ENCODE measurements at regions not wholly inside any gene's neighbourhood (a gene's known extent, or its start where the extent isn't known, plus 50 kb on each side); places are given as distances from the start of the nearest gene placed in this dataset.

DNA sequence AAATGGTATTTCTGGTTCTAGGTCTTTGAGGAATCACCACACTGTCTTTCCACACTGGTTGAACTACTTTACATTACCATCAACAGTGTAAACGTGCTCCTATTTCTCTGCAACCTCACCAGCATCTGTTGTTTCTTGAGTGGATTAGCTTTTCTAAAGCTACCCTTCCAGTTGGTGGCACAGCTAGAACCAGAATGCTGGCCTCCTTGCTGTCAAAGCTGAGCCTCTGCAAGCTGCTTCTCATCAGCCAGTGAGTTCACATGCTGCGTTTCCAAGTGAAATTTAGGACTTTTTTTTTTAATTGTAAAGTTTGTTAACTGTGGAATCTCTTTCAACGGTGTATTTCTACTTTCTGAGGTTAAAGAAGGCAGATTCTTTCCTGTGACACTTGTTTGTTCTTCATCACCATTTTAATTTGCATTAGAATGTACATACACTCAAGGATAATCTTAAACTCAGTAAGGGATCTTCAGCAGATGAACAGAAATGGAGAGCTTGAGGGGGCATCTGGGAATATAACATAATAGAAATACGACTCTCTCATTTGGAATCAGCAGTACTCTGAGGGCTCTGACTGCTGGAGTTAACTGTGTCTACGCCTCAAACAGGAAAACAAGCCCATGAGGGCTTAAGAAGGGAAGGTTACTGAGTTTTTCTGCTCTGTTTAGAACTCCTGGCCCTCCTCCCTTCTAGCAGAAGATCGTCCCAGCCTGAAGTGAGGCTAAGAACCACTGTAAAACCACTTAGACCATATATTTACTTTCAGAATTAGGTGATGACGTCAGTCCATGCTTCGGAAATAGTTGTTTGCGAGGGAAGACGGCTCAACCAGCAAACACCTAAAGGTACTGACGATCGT is 148.4 kb upstream of the FAM20A start:
- TF ChIP-seq, protein P1, sequence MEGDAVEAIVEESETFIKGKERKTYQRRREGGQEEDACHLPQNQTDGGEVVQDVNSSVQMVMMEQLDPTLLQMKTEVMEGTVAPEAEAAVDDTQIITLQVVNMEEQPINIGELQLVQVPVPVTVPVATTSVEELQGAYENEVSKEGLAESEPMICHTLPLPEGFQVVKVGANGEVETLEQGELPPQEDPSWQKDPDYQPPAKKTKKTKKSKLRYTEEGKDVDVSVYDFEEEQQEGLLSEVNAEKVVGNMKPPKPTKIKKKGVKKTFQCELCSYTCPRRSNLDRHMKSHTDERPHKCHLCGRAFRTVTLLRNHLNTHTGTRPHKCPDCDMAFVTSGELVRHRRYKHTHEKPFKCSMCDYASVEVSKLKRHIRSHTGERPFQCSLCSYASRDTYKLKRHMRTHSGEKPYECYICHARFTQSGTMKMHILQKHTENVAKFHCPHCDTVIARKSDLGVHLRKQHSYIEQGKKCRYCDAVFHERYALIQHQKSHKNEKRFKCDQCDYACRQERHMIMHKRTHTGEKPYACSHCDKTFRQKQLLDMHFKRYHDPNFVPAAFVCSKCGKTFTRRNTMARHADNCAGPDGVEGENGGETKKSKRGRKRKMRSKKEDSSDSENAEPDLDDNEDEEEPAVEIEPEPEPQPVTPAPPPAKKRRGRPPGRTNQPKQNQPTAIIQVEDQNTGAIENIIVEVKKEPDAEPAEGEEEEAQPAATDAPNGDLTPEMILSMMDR (IDR thresholded peaks at IDR 0.05), result no peak
- intact Hi-C loops (cut with DNase I), result loop anchor here in 5 of 10 donors (10.0 kb wide), 3 partner anchors 125 to 205 kb away; partner anchors contain the start of gene FAM20A (in 2 of the 5)
- Histone ChIP-seq H3K27ac (no peak overlapping the region), H3K9me3 (peaks cover 0 to 17% (median 10%) of the 10 kb centered on the region in 11 donors), H3K4me1 (no peaks in the 10 kb centered on the region), H3K27me3 (no peaks in the 10 kb centered on the region), H3K36me3 (no peaks in the 10 kb centered on the region), H3K4me3 (no peak overlapping the region)
- ATAC-seq (no peak), DNase-seq (no peak)
- 62 to 64% methylated on average over 12 of the region's 12 CpGs for WGBS, 2 donors

DNA sequence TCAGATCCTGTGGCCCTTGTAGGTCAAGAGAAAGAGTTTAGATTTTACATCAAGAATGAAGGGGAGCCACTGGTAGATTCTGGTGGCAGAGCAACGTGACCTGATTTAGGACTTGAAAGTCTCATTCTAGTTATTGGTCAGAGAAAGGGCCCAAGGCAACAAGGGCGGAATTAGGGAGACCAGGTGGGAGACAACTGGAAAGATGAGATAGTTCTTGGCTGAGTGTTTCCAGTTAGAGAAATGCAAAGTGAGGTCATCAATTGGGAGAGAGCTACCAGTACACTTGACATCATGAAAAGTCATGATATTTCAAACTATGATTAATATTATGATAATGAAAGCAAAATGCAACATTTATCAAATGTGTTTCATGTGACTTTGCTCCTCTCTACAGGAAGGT is 147.2 kb upstream of the FAM20A start:
- DNase-seq, result no peak
- peaks cover 0 to 24% (median 10%) of the 10 kb centered on the region in 11 donors for H3K9me3 ChIP-seq
- H3K36me3 ChIP-seq, result no peaks in the 10 kb centered on the region
- no peaks in the 10 kb centered on the region for H3K27me3 ChIP-seq
- no peak for ATAC-seq
- H3K4me1 ChIP-seq, result no peaks in the 10 kb centered on the region
- intact Hi-C loops (cut with DNase I), result loop anchor here in 1 of 10 donors (10.0 kb wide), 1 partner anchor 144 kb away; the partner anchor contains the start of gene FAM20A
- H3K4me3 ChIP-seq, result no peak overlapping the region
- 92 to 94% methylated on average over 2 of the region's 2 CpGs for WGBS, 2 donors
- no peak overlapping the region for H3K27ac ChIP-seq
- TF ChIP-seq, protein P1 (IDR thresholded peaks at IDR 0.05), result no peak

DNA sequence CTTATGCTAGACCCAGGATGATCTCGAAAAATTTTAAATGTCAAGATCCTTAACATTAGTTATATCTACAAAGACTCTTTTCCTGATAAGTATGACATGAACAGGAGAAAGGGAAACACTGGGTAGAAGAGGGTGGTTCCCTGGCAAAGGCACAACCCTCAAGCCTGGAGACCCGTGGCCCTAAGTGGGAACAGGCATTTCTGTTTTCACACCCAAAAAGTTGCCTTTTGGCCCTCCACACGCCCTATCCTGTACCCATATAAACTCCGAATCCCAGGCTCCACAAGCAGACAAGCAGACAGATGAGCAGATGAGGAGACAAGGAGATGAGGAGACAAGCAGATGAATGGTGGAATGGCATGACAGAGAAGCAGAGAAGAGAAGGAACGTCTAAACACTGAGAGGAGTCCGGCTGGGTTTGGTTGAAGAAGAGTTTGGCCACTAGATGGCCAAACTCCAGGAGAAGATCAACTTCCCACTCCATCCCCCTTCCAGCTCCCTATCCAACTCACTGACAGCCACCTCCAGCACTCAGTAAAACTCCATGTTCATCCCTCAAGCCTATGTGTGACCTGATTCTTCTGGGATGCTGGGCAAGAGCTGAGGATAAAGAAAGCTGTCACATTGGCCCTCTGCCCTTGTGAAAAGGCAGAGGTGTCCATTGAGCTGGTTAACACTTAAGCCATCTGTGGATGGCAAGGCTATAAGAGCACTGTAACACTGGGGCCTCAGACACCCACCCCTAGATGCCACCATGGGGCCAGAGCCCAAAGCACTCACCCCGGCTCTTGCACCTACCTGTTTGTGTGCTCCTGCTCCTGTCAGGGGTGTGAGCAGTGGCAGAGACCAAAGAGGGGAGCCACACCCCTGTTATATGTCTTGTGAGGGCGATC is 139.6 kb upstream of the FAM20A start:
- ATAC-seq (no peak), DNase-seq (no peak)
- H3K27ac ChIP-seq, result no peak overlapping the region
- no peaks in the 10 kb centered on the region for H3K36me3 ChIP-seq
- H3K4me3 ChIP-seq, result no peak overlapping the region
- peaks cover 0 to 15% (median 10%) of the 10 kb centered on the region in 9 donors for H3K4me1 ChIP-seq
- intact Hi-C loops (cut with DNase I), result loop anchor here in 1 of 10 donors (10.0 kb wide), 1 partner anchor 136 kb away; the partner anchor contains the start of gene FAM20A
- TF ChIP-seq, protein P1 (IDR thresholded peaks at IDR 0.05), result no peak
- peaks cover 0 to 31% (median 17%) of the 10 kb centered on the region in 11 donors for H3K9me3 ChIP-seq
- no peaks in the 10 kb centered on the region for H3K27me3 ChIP-seq
- WGBS, 2 donors, result 91 to 94% methylated on average over 8 of the region's 8 CpGs

Measured in heart right ventricle (tissue), 16 donors.